Heart left ventricle (tissue), 16 donors: ENCODE measurements at regions not wholly inside any gene's neighbourhood (a gene's known extent, or its start where the extent isn't known, plus 50 kb on each side); places are given as distances from the start of the nearest gene placed in this dataset.

Experiments
- ATAC-seq, 4 donors: fragments of 200-7000 bp; cut with Tn5 transposase; one replicate each; pipeline ENCODE4 v1.9.1; 2020 to 2022; ENCODE audit warnings: moderate library complexity in 4 of 4, mild to moderate bottlenecking in 3 of 4, moderate number of reproducible peaks in 1 of 4
- DNase-seq, 5 donors: peaks; one replicate each; pipeline ENCODE4 v3.0.0-alpha.2; 2020
- H3K27ac ChIP-seq, 12 donors: fragments of 200-600 bp; sonication (generic) in 4 of 12; one replicate each; pipeline versions ENCODE4 v1.5.0 to v1.8.0; 2016 to 2022; ENCODE audit warnings: mild to moderate bottlenecking in 2 of 12
- H3K27me3 ChIP-seq, 9 donors: fragments of 200-600 bp; sonication (generic) in 2 of 9; one replicate each; pipeline versions ENCODE4 v1.5.1 to v1.8.0; 2016 to 2022; ENCODE audit warnings: mild to moderate bottlenecking in 3 of 9
- H3K36me3 ChIP-seq, 9 donors: fragments of 200-600 bp; sonication (generic) in 2 of 9; one replicate each; pipeline versions ENCODE4 v1.5.0 to v1.8.0; 2018 to 2022; ENCODE audit warnings: mild to moderate bottlenecking in 2 of 9
- H3K4me1 ChIP-seq, 12 donors: fragments of 200-600 bp; sonication (generic) in 4 of 12; one replicate each; pipeline versions ENCODE4 v1.5.0 to v1.8.0; 2016 to 2022; ENCODE audit warnings: mild to moderate bottlenecking in 3 of 12
- H3K4me3 ChIP-seq, 12 donors: fragments of 200-600 bp; sonication (generic) in 4 of 12; one replicate each; pipeline versions ENCODE4 v1.5.0 to v1.8.0; 2017 to 2022; ENCODE audit warnings: mild to moderate bottlenecking in 9 of 12, moderate library complexity in 4 of 12
- H3K9me3 ChIP-seq, 12 donors: fragments of 200-600 bp; sonication (generic) in 4 of 12; one replicate each; pipeline versions ENCODE4 v1.5.0 to v1.8.0; 2016 to 2022; ENCODE audit warnings: mild to moderate bottlenecking in 1 of 12
- POLR2A ChIP-seq, 2 donors: fragments of 450-650 bp; IDR thresholded peaks; one replicate each; pipeline ENCODE4 v1.6.1; 2017; ENCODE audit warnings: antibody characterized with exemption in 2 of 2, mild to moderate bottlenecking in 2 of 2, moderate library complexity in 2 of 2
- WGBS, 4 donors: extraction: QIAGEN DNeasy Blood & Tissue Kit in 2 of 4; methylation state at CpG; one replicate each; pipeline versions ENCODE4 v1.1.5 to v1.1.7; 2013 to 2018; 5-methylcytosine and 5-hydroxymethylcytosine counted together
- intact Hi-C, 10 donors: fragments of 100-400 bp; cut with DNase I; formaldehyde crosslinking; loops; one replicate each; pipeline versions ENCODE4 v1.11.1 to v1.14.2; 2022
- TF ChIP-seq, protein P1 (sequence below), 12 donors: fragments of 200-600 bp; sonication (generic) in 4 of 12; IDR thresholded peaks; one replicate each; pipeline versions ENCODE4 v1.5.0 to v1.8.0; 2018 to 2022; ENCODE audit warnings: antibody characterized with exemption in 12 of 12, mild to moderate bottlenecking in 5 of 12
- donor health status: ischemic (EF 13 %, LVEDD 7.1; RV severe dilation, severe dysfunction).
- donor health status: healthy with polysubstance abuse.
- donor health status: DM: no; HTN: yes; CAD: no.
- donor health status: DM: no; HTN: no; CAD: no.
- donor health status: ischemic (EF 25% LVEDD 6.9; RV normal size, moderate dysfunction).
- donor health status: ischemic (EF 25% LVEDD 5.7; RV mildly dilated, moderate dysfunction).
- donor health status: healthy.
- donor health status: DM: yes; HTN: yes; CAD: no.
- donor health status: ischemic (EF 35%, LVEDD 5.7; RV mildly dilated, moderate dysfunction).
- donor health status: nonischemic (EF 11% LVEDD 7.7; RV severe dilation, severe dysfunction).
- donor health status: DM: yes; HTN: yes; CAD: no.
- donor health status: PGD.
- donor health status: ischemic (EF 29% LVEDD 5.4; RV normal size, mild dysfunction).
- donor health status: nonischemic (EF 23%, LVEDD 6.1; RV moderate dilation, normal function).

DNA sequence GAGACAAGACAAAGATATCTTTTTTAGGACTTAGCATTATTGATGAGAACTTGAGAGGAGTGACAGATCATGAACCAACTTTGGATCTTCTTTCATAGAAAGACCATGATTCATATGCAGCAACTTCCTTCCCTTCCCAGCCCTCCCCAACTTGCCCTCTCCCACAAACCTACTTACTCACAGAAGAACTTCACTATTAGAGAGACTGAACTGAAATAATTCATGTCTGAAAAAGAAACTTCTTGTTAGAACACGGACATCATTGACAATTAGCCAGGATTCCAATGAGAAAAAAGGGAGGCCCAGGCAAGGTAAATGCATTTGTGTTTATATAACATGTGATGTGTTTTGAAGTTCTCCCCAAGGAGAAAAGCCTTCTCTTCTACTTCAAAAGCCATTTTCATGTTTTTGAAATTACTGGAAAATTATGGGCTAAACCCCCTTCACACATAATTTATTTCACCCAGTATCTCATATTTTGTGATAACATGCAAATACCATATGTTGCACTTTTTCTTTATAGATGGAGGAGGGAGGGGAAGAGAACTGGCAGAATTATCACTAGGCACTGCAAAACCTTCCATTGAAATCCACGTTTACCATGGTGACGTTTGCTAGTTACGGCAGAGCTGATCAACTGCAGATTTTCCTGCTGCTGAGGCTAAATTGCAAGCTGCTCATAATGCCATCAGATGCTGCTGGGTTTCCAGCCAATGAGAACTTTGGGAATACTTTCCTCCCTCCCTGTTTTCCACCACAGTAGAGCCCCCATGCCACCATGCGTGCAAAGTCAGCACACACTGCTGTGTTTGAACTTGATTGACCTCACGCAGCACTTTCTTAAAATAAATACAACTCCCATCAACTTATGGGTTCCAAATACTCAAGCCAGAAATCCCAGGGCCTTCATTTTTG lies 294.7 kb downstream of the MEIS1 start:
- H3K36me3 ChIP-seq: no peaks in the 10 kb centered on the region
- intact Hi-C loops: no loop called here
- no peak for ATAC-seq
- no peak for TF ChIP-seq POLR2A (IDR thresholded peaks at IDR 0.05)
- no peak for DNase-seq
- H3K27ac ChIP-seq: no peak overlapping the region
- no peak overlapping the region for H3K4me3 ChIP-seq
- peaks cover 0 to 10% (median 0%) of the 10 kb centered on the region in 9 donors for H3K27me3 ChIP-seq
- H3K9me3 ChIP-seq: no peaks in the 10 kb centered on the region
- H3K4me1 ChIP-seq: no peaks in the 10 kb centered on the region
- 72 to 86% (median 81%) methylated on average over 6 of the region's 6 CpGs for WGBS, 4 donors

DNA sequence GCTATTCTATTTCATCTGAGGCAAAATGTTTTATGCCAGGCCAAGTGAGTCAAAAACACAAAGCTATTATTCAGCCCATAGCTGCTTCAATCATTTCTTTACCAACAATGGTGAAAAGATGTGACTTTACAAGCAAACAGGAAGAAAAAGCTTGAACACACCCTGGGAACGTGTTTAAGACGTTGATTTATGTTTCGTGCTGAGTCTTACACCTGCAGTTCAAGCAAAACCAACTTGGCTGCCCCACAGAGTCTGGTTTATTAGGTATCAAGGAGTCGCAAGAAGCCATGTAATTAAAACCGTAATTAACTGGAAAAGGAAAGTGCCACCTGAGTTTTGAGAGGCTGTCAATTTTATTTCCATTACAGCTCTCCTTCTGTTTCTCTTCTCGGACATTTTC lies 295.5 kb downstream of the MEIS1 start:
- Histone ChIP-seq H3K4me3 (no peak overlapping the region), H3K9me3 (no peaks in the 10 kb centered on the region), H3K36me3 (no peaks in the 10 kb centered on the region), H3K27ac (no peak overlapping the region), H3K27me3 (peaks cover 0 to 10% (median 0%) of the 10 kb centered on the region in 9 donors), H3K4me1 (no peaks in the 10 kb centered on the region)
- TF ChIP-seq, protein P1, sequence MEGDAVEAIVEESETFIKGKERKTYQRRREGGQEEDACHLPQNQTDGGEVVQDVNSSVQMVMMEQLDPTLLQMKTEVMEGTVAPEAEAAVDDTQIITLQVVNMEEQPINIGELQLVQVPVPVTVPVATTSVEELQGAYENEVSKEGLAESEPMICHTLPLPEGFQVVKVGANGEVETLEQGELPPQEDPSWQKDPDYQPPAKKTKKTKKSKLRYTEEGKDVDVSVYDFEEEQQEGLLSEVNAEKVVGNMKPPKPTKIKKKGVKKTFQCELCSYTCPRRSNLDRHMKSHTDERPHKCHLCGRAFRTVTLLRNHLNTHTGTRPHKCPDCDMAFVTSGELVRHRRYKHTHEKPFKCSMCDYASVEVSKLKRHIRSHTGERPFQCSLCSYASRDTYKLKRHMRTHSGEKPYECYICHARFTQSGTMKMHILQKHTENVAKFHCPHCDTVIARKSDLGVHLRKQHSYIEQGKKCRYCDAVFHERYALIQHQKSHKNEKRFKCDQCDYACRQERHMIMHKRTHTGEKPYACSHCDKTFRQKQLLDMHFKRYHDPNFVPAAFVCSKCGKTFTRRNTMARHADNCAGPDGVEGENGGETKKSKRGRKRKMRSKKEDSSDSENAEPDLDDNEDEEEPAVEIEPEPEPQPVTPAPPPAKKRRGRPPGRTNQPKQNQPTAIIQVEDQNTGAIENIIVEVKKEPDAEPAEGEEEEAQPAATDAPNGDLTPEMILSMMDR (IDR thresholded peaks at IDR 0.05): no peak
- no peak for TF ChIP-seq POLR2A (IDR thresholded peaks at IDR 0.05)
- 81 to 87% (median 87%) methylated on average over 6 of the region's 6 CpGs for WGBS, 4 donors
- ATAC-seq (no peak), DNase-seq (no peak)
- intact Hi-C loops: no loop called here

DNA sequence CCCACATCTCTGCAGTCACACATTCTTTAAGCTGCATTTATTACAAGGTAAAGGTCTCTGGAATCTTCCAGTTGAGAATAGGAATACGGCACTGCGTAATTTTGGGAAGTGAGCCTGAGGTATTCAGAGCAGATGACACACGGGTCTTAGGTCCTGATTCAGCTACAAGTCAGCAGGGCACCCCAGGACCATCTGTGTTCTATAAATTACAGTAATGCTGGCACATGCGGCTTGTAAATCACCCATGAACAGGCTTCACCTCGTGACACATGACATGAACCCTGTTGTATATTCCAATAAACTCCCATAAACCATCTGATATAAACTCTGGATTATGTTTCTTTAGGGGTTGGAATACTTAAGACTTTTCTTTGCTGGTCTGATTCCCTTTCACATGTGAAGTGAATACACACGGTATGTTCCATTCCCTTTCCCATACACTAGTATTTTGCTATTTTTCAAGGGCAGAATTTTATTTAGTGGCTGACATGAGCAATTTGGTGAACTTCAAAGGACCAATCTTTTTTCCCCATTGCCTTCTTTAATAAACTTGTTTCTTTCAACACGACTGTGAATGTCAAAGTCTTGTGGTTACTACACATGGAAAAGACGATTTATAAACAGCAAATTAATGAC lies 298.6 kb downstream of the MEIS1 start:
- DNase-seq (no peak), ATAC-seq (no peak)
- intact Hi-C loops: no loop called here

DNA sequence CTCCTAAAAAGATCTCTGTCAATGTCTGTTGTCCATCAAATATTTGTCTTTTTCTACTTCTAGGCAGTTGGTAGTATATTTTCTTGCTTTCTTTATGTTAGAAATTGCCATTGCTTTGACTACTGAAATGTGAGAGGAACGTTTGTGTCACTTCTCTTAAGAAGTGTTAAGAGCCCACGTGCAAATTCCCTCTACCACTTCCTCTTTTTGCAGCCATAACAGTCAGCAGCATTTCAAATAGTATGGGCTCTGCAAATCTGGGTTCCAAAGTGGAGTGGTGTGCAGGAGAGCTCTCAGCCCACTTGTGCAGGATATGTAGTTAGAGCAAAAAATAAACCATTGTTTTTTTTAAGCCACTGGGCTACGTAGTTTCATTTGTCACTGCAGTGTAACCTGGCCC lies 314.0 kb downstream of the MEIS1 start:
- Histone ChIP-seq H3K27me3 (peaks cover 0 to 7% (median 0%) of the 10 kb centered on the region in 9 donors), H3K36me3 (no peaks in the 10 kb centered on the region), H3K4me1 (no peaks in the 10 kb centered on the region), H3K9me3 (no peaks in the 10 kb centered on the region), H3K27ac (peak overlapping the region in 1 of 12 donors; percentile 9), H3K4me3 (no peak overlapping the region)
- 42 to 55% (median 47%) methylated on average over 3 of the region's 3 CpGs for WGBS, 4 donors
- intact Hi-C loops: no loop called here
- no peak for TF ChIP-seq POLR2A (IDR thresholded peaks at IDR 0.05)
- TF ChIP-seq, protein P1 (IDR thresholded peaks at IDR 0.05): no peak
- ATAC-seq (no peak), DNase-seq (no peak)

More for the DNA sequence above, 298.6 kb downstream of the MEIS1 start:
- H3K27ac ChIP-seq: peak overlapping the region in 1 of 12 donors; percentile 71
- no peaks in the 10 kb centered on the region for H3K4me1 ChIP-seq
- TF ChIP-seq, protein P1 (IDR thresholded peaks at IDR 0.05): no peak
- TF ChIP-seq POLR2A (IDR thresholded peaks at IDR 0.05): no peak
- no peaks in the 10 kb centered on the region for H3K36me3 ChIP-seq
- H3K27me3 ChIP-seq: peaks cover 0 to 5% (median 0%) of the 10 kb centered on the region in 9 donors
- H3K4me3 ChIP-seq: no peak overlapping the region
- peaks cover 0 to 7% (median 0%) of the 10 kb centered on the region in 12 donors for H3K9me3 ChIP-seq
- WGBS, 4 donors: 79 to 85% (median 80%) methylated on average over 8 of the region's 8 CpGs
